ENCODE measurements at regions not wholly inside any gene's neighbourhood (a gene's known extent, or its start where the extent isn't known, plus 50 kb on each side); places are given as distances from the start of the nearest gene placed in this dataset.
"Not testable (repeated sequence)": the region's sequence is repeated elsewhere in the genome, so short reads cannot be mapped to it uniquely, and the experiment has no call there.

DNA sequence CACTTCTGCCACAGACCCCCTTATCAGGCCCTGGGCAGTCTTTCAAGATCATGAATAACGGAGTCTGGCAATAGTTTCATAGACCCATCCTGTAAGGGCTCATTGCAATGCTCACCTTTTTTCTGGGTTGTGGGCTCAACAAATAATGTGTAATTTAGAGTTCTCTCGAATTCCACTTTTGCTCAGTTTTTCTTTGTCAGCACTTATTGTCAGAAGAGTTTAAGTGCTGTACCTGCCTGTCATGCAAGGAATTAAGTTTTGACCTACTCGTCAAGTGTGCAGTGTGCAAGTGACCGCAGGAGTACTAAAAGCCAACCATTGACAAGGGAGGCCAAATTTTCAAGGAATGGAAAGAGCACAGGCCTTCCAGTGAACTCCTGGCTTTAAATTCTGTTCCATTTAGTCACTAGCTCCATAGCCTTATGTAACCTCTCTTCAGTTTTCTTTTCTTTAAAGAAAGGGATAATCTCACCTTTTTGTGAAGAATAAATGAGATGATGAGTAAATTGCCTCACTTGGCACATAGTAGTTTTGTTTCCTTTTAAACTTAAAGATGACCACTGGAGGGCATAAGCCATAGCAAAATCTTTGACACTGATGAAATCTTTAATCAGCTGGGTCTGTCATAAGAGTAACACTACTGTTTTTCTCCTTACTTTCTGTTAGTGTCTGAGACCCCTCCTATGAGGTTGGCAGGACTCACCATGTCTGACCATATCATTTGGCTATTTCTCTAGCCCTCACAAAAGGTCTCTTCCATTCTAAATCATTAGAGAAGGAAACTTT, 313.3 kb downstream of the TYW1 start:
- H3K27ac ChIP-seq (ENCODE audit: low read length): no peak overlapping the region
- TF ChIP-seq, protein P1, sequence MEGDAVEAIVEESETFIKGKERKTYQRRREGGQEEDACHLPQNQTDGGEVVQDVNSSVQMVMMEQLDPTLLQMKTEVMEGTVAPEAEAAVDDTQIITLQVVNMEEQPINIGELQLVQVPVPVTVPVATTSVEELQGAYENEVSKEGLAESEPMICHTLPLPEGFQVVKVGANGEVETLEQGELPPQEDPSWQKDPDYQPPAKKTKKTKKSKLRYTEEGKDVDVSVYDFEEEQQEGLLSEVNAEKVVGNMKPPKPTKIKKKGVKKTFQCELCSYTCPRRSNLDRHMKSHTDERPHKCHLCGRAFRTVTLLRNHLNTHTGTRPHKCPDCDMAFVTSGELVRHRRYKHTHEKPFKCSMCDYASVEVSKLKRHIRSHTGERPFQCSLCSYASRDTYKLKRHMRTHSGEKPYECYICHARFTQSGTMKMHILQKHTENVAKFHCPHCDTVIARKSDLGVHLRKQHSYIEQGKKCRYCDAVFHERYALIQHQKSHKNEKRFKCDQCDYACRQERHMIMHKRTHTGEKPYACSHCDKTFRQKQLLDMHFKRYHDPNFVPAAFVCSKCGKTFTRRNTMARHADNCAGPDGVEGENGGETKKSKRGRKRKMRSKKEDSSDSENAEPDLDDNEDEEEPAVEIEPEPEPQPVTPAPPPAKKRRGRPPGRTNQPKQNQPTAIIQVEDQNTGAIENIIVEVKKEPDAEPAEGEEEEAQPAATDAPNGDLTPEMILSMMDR (IDR thresholded peaks at IDR 0.05): no peak
- H3K36me3 Mint-ChIP-seq: peaks cover 35% of the 10 kb centered on the region
- ATAC-seq (no peak), DNase-seq (no peak)
- WGBS (ENCODE audit: insufficient coverage): 95% methylated on average over 4 of the region's 4 CpGs
- H3K27ac Mint-ChIP-seq: peak overlapping the region in 1 of 2 donors; percentile 22
- no peaks in the 10 kb centered on the region for H3K9me3 ChIP-seq (ENCODE audit: control insufficient read depth, insufficient read depth, low read length)
- no peak overlapping the region for H3K4me3 ChIP-seq (ENCODE audit: low read length)
- no peaks in the 10 kb centered on the region for H3K27me3 ChIP-seq (ENCODE audit: control insufficient read depth, insufficient read depth, low read length)
- peaks cover 53% of the 10 kb centered on the region for H3K36me3 ChIP-seq (ENCODE audit: control insufficient read depth, insufficient read depth, low read length)
- intact Hi-C loops (cut with micrococcal nuclease): no loop called here
- H3K4me1 Mint-ChIP-seq: peaks cover 0 to 6% of the 10 kb centered on the region in 2 donors
- H3K27me3 Mint-ChIP-seq (ENCODE audit: low read depth in 2 of 2): no peaks in the 10 kb centered on the region
- H3K4me3 Mint-ChIP-seq: no peak overlapping the region
- no peaks in the 10 kb centered on the region for H3K9me3 Mint-ChIP-seq
- no peaks in the 10 kb centered on the region for H3K4me1 ChIP-seq (ENCODE audit: control insufficient read depth, insufficient read depth, low read length)

DNA sequence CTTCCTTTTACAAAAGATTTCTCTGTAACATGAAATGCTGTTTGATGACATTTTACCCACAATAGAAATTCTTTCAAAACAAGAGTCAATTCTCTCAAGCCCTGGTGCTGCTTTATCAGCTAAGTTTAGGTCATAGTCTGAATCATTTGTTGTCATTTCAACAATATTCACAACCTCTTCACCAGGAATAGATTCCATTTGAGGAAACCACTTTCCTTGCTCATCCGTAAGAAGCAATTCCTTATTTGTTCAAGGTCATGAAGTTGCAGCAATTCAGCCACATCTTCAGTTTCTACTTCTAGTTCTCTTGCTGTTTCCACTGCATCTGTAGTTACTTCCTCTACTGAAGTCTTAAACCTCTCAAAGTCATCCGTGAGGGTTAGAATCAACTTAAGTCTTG, 315.3 kb downstream of the TYW1 start:
- H3K36me3 Mint-ChIP-seq: peaks cover 35% of the 10 kb centered on the region
- intact Hi-C loops (cut with micrococcal nuclease): no loop called here
- Histone ChIP-seq H3K9me3 (ENCODE audit: control insufficient read depth, insufficient read depth, low read length) (no peaks in the 10 kb centered on the region), H3K4me1 (ENCODE audit: control insufficient read depth, insufficient read depth, low read length) (no peaks in the 10 kb centered on the region), H3K36me3 (ENCODE audit: control insufficient read depth, insufficient read depth, low read length) (peaks cover 59% of the 10 kb centered on the region), H3K27ac (ENCODE audit: low read length) (no peak overlapping the region), H3K27me3 (ENCODE audit: control insufficient read depth, insufficient read depth, low read length) (no peaks in the 10 kb centered on the region), H3K4me3 (ENCODE audit: low read length) (no peak overlapping the region)
- no peaks in the 10 kb centered on the region for H3K27me3 Mint-ChIP-seq (ENCODE audit: low read depth in 2 of 2)
- no peak overlapping the region for H3K4me3 Mint-ChIP-seq
- H3K4me1 Mint-ChIP-seq: peaks cover 0 to 6% of the 10 kb centered on the region in 2 donors
- WGBS (ENCODE audit: insufficient coverage): 95% methylated on average over 1 of the region's 2 CpGs
- no peak for DNase-seq
- no peaks in the 10 kb centered on the region for H3K9me3 Mint-ChIP-seq
- H3K27ac Mint-ChIP-seq: peak overlapping the region; percentile 17 to 40
- TF ChIP-seq, protein P1 (IDR thresholded peaks at IDR 0.05): no peak
- no peak for ATAC-seq

DNA sequence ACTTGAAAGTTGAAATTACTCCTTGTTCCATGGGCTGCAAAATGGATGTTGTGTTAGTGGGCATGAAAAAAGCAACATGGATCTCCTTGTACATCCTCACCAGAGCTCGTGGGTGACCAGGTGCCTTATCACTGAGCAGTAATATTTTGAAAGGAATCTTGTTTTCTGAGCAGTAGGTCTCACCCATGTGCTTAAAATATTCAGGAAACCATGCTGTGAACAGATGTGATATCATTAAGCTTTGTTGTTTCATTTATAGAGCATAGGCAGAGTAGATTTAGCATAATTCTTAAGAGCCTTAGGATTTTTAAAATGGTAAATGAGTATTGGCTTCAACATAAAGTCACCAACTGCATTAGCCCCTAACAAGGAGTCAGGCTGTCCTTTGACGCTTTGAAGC, 316.6 kb downstream of the TYW1 start:
- H3K4me3 Mint-ChIP-seq: no peak overlapping the region
- H3K36me3 ChIP-seq (ENCODE audit: control insufficient read depth, insufficient read depth, low read length): peaks cover 62% of the 10 kb centered on the region
- no peak overlapping the region for H3K27ac ChIP-seq (ENCODE audit: low read length)
- no peaks in the 10 kb centered on the region for H3K27me3 ChIP-seq (ENCODE audit: control insufficient read depth, insufficient read depth, low read length)
- no peaks in the 10 kb centered on the region for H3K27me3 Mint-ChIP-seq (ENCODE audit: low read depth in 2 of 2)
- peaks cover 0 to 6% of the 10 kb centered on the region in 2 donors for H3K4me1 Mint-ChIP-seq
- intact Hi-C loops (cut with micrococcal nuclease): no loop called here
- 94% methylated on average over 2 of the region's 2 CpGs for WGBS (ENCODE audit: insufficient coverage)
- H3K4me3 ChIP-seq (ENCODE audit: low read length): no peak overlapping the region
- no peaks in the 10 kb centered on the region for H3K9me3 ChIP-seq (ENCODE audit: control insufficient read depth, insufficient read depth, low read length)
- TF ChIP-seq, protein P1 (IDR thresholded peaks at IDR 0.05): no peak
- H3K36me3 Mint-ChIP-seq: peaks cover 35% of the 10 kb centered on the region
- no peaks in the 10 kb centered on the region for H3K9me3 Mint-ChIP-seq
- H3K4me1 ChIP-seq (ENCODE audit: control insufficient read depth, insufficient read depth, low read length): no peaks in the 10 kb centered on the region
- DNase-seq (no peak), ATAC-seq (no peak)
- no peak overlapping the region for H3K27ac Mint-ChIP-seq

DNA sequence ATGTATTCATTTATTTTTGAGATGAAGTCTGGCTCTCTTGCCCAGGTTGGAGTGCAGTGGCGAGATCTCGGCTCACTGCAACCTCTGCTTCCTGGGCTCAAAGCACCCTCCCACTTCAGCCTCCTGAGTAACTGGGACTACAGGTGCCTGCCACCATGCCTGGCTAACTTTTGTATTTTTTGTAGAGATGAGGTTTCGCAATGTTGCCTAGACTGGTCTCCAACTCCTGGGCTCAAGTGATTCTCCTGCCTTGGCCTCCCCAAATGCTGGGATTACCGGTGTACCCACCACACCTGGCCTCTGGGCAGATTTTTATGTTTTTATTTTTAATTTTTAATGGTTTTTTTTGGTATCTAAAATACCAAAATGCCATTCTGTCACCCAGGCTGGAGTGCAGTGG, 320.3 kb downstream of the TYW1 start:
- H3K27ac ChIP-seq (ENCODE audit: low read length); H3K27ac Mint-ChIP-seq; H3K9me3 Mint-ChIP-seq; intact Hi-C loops (cut with micrococcal nuclease); H3K27me3 Mint-ChIP-seq (ENCODE audit: low read depth in 2 of 2); H3K4me1 Mint-ChIP-seq; H3K27me3 ChIP-seq (ENCODE audit: control insufficient read depth, insufficient read depth, low read length); H3K4me3 ChIP-seq (ENCODE audit: low read length); H3K4me3 Mint-ChIP-seq; H3K9me3 ChIP-seq (ENCODE audit: control insufficient read depth, insufficient read depth, low read length); DNase-seq; ATAC-seq; H3K36me3 Mint-ChIP-seq; H3K4me1 ChIP-seq (ENCODE audit: control insufficient read depth, insufficient read depth, low read length): not testable (repeated sequence)
- 100% methylated on average over 4 of the region's 4 CpGs for WGBS (ENCODE audit: insufficient coverage)
- peaks cover 27% of the 10 kb centered on the region for H3K36me3 ChIP-seq (ENCODE audit: control insufficient read depth, insufficient read depth, low read length)

DNA sequence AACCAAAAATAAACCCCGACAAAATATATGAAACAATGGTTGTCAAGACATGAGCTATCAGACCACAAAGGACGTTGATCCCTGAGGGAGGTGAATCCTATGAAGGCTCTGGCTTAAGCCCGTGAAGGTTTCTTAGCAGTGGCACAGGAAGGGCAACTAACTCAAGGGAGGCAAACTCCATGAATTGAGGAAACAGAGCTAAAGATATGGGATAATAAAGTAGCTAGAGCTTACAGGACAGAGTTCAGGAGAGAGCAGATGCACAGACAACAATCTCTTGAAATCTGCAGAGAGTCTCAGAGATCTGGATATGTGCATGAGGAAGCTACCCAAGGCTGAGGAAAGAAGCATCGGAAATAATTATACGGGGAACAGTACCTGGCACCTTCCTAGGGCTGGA, 331.6 kb downstream of the TYW1 start:
- ATAC-seq; intact Hi-C loops (cut with micrococcal nuclease); H3K27ac Mint-ChIP-seq; DNase-seq; H3K4me1 Mint-ChIP-seq; H3K4me1 ChIP-seq (ENCODE audit: control insufficient read depth, insufficient read depth, low read length); H3K4me3 Mint-ChIP-seq; H3K4me3 ChIP-seq (ENCODE audit: low read length); H3K27ac ChIP-seq (ENCODE audit: low read length); H3K27me3 ChIP-seq (ENCODE audit: control insufficient read depth, insufficient read depth, low read length); H3K27me3 Mint-ChIP-seq (ENCODE audit: low read depth in 2 of 2); H3K36me3 Mint-ChIP-seq; H3K9me3 Mint-ChIP-seq; H3K36me3 ChIP-seq (ENCODE audit: control insufficient read depth, insufficient read depth, low read length); H3K9me3 ChIP-seq (ENCODE audit: control insufficient read depth, insufficient read depth, low read length): not testable (repeated sequence)
- WGBS (ENCODE audit: insufficient coverage): 57% methylated on average over 2 of the region's 5 CpGs

DNA sequence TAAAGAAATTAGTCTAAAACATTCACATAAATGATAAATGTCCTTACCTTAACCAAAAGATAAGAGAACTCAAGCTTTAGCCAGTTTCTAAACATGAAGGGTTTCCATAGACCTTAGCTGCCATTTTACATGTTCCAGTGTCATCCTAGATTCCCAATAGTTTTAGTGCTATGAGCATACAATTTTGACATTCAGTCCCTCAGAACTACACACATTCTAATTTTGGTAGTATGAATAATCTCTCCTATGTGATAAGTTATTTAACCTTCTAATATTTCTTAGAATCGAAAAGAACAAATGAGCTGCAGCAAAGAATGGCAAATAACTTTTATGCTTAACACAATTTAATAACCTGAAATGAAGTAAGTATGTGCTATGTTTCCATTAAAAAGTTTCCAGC, 338.5 kb downstream of the TYW1 start:
- ATAC-seq; H3K27ac Mint-ChIP-seq; H3K36me3 Mint-ChIP-seq; H3K27me3 Mint-ChIP-seq (ENCODE audit: low read depth in 2 of 2); H3K9me3 ChIP-seq (ENCODE audit: control insufficient read depth, insufficient read depth, low read length); H3K4me3 ChIP-seq (ENCODE audit: low read length); H3K4me1 Mint-ChIP-seq; H3K27me3 ChIP-seq (ENCODE audit: control insufficient read depth, insufficient read depth, low read length); H3K9me3 Mint-ChIP-seq; DNase-seq; H3K27ac ChIP-seq (ENCODE audit: low read length); intact Hi-C loops (cut with micrococcal nuclease); H3K36me3 ChIP-seq (ENCODE audit: control insufficient read depth, insufficient read depth, low read length); H3K4me3 Mint-ChIP-seq; H3K4me1 ChIP-seq (ENCODE audit: control insufficient read depth, insufficient read depth, low read length): not testable (repeated sequence)
- WGBS (ENCODE audit: insufficient coverage): no CpG with 5 or more reads among the region's 1 CpG

Measured in natural killer cell (primary cell).